Astrocyte of the cerebellum (primary cell): ENCODE measurements at regions not wholly inside any gene's neighbourhood (a gene's known extent, or its start where the extent isn't known, plus 50 kb on each side); places are given as distances from the start of the nearest gene placed in this dataset.

ENCODE experiments used
- DNase-seq: peaks from one replicate; pipeline ENCODE4 v3.0.0-alpha.2; 2011; ENCODE audit warnings: low read depth
- H3K4me3 ChIP-seq: 2 replicates; pipeline ENCODE4 v1.5.1; 2011; ENCODE audit warnings: mild to moderate bottlenecking, low read depth, low read length, moderate library complexity
- CTCF ChIP-seq: IDR thresholded peaks from 2 replicates; pipeline ENCODE4 v1.5.1; 2012; ENCODE audit warnings: low read length, low read depth, moderate library complexity, mild to moderate bottlenecking; ENCODE audit errors: missing control alignments
- in situ Hi-C: cut with HindIII; loops from 2 replicates; pipeline ENCODE4 v1.10.0; 2017; ENCODE audit warnings: low sequenced_read_pairs

DNA sequence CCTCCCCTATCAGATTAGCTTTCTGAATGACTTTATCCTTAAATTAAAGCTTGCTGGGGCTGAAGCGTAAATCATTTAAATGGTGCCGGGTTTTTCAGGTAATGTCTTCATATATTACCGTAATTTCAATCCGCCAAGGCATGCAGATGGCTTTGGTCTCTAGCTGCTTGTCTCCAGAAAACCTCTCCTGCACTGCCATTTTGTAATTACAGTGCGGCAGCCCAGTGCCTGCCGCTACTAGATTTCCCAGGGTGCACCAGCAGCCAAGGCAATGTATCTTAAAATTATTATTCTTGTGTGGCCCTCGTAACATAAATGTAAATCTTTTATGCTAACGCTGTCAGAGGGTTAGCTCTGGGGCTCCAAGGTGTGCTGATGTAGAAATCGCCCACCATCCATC, 208.5 kb downstream of the TMEM114 start:
- no peak for DNase-seq
- no peak for TF ChIP-seq CTCF
- in situ Hi-C loops = no loop called here
- no peak overlapping the region for H3K4me3 ChIP-seq

DNA sequence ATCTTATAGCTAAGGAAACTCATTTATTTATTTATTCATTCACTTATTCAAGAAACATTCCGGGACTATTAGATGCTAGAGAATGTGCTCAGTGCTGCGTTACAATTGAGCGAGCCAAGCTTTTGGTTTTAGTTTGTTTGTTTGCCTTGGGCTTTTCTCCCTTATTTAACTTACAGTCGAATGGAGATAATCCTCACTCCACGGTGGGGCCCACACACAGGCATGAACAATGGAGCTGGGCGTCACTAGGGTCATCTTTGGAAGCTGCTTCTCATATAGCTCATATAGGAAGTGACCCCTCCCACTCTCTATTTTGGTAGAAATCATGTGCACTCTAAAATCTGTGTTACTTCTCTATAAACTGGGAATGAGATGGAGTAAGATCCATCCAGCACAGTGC, 210.0 kb downstream of the TMEM114 start:
- in situ Hi-C loops = no loop called here

GRCh38 chr16:8377864-8378263, 212.4 kb downstream of the TMEM114 start:
- DNase-seq = no peak
- no peak overlapping the region for H3K4me3 ChIP-seq
- in situ Hi-C loops = no loop called here
- TF ChIP-seq CTCF = no peak

More for the DNA sequence above, 210.0 kb downstream of the TMEM114 start:
- DNase-seq = no peak
- no peak overlapping the region for H3K4me3 ChIP-seq
- no peak for TF ChIP-seq CTCF

DNA sequence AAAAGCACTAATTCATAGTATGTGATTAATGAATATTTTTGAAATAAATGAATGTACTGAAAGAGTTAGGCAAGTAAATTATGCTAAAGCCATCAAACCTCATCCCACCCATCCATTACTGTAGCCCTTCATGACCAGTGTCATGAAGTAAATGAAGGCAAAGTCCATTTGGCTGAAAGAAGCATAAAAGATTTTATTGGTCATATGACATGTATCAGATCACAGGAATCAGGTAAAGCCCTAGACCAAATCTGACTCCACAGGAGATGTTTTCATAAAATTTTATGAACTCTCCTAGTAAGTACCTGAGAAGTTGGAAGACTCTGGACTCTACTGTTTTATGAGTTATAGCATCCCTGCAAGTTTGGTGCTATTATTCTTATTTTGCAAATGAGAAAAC, 213.5 kb downstream of the TMEM114 start:
- in situ Hi-C loops = no loop called here
- no peak overlapping the region for H3K4me3 ChIP-seq
- TF ChIP-seq CTCF = no peak
- DNase-seq = no peak

DNA sequence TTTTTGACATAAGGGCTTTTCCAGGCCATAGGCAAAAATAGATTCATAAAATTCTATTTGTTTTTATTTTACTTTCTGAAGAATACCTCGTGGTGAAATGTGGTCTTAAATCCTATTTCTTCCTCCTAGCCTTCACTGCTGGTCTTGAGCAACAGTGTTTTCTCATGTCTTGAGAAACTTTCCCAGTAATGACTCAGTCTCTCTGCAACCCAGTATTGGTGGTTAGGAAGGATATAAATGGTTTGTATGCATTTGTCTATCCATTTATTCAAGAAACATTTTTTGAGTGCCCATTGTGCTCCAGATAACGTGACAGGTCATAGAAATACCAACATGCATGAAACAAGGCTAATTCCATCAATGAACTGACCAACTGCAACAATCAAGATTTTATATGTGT, 213.9 kb downstream of the TMEM114 start:
- no peak for TF ChIP-seq CTCF
- in situ Hi-C loops = no loop called here
- no peak overlapping the region for H3K4me3 ChIP-seq
- no peak for DNase-seq

DNA sequence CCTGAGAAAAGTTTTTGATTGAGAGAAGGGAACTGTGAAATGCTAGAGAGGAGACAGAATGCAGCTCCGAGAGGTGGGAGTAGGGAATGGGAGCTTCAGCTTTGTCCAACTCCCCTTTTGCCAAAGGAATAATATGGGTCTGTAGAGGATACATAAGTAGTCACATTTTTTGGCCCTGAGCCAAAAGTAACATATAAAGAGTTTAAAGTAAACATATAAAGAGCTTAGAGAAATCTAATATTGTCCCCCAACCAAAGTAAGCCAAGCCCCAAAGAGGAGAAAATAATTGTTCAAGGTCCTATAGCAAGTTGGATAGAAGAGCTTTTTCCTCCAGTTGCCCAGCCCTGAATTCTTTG, 215.1 kb downstream of the TMEM114 start:
- no peak overlapping the region for H3K4me3 ChIP-seq
- TF ChIP-seq CTCF = no peak
- in situ Hi-C loops = no loop called here
- DNase-seq = no peak
